ENCODE measurements at regions not wholly inside any gene's neighbourhood (a gene's known extent, or its start where the extent isn't known, plus 50 kb on each side); places are given as distances from the start of the nearest gene placed in this dataset.

- Histone ChIP-seq H3K9me3 (ENCODE audit: insufficient read depth, low read length) (no peaks in the 10 kb centered on the region), H3K4me3 (ENCODE audit: insufficient read depth, low read length, poor library complexity, severe bottlenecking) (no peak overlapping the region), H4K20me1 (ENCODE audit: low read depth, low read length) (no peaks in the 10 kb centered on the region), H3F3A (ENCODE audit: insufficient read depth) (no peaks in the 10 kb centered on the region), H3K27me3 (ENCODE audit: low read length) (no peaks in the 10 kb centered on the region), H3K27ac (ENCODE audit: low read depth, low read length) (no peak overlapping the region), H3K79me2 (ENCODE audit: insufficient read depth, low read length) (no peaks in the 10 kb centered on the region), H3K4me2 (ENCODE audit: low read depth, low read length, poor library complexity, severe bottlenecking) (no peak overlapping the region), H3K9me2 (replicated peaks; ENCODE audit: insufficient read depth, low read length) (no peaks in the 10 kb centered on the region), H3K9ac (ENCODE audit: low read length) (no peak overlapping the region), H3K36me3 (ENCODE audit: low read length) (no peaks in the 10 kb centered on the region), H2AFZ (ENCODE audit: low read depth, low read length, severe bottlenecking) (no peak overlapping the region)
- TF ChIP-seq CTCF (IDR thresholded peaks at IDR 0.05; ENCODE audit: insufficient read depth, low read length, poor library complexity, severe bottlenecking) (no peak), EZH2phosphoT487 (conservative IDR thresholded peaks at IDR 0.05; ENCODE audit: low read length) (no peak)
These were observed 310.6 kb upstream of the PTBP2 start for GRCh38 chr1:96411006-96411405.

- no peaks in the 10 kb centered on the region for H3K79me2 ChIP-seq (ENCODE audit: insufficient read depth, low read length)
- TF ChIP-seq EZH2phosphoT487 (conservative IDR thresholded peaks at IDR 0.05; ENCODE audit: low read length), result no peak
- no peak for TF ChIP-seq CTCF (IDR thresholded peaks at IDR 0.05; ENCODE audit: insufficient read depth, low read length, poor library complexity, severe bottlenecking)
- no peaks in the 10 kb centered on the region for H3F3A ChIP-seq (ENCODE audit: insufficient read depth)
- no peaks in the 10 kb centered on the region for H4K20me1 ChIP-seq (ENCODE audit: low read depth, low read length)
- no peak overlapping the region for H3K27ac ChIP-seq (ENCODE audit: low read depth, low read length)
- H3K4me3 ChIP-seq (ENCODE audit: insufficient read depth, low read length, poor library complexity, severe bottlenecking), result no peak overlapping the region
- no peak overlapping the region for H2AFZ ChIP-seq (ENCODE audit: low read depth, low read length, severe bottlenecking)
- no peak overlapping the region for H3K9ac ChIP-seq (ENCODE audit: low read length)
- no peaks in the 10 kb centered on the region for H3K36me3 ChIP-seq (ENCODE audit: low read length)
- no peak overlapping the region for H3K4me2 ChIP-seq (ENCODE audit: low read depth, low read length, poor library complexity, severe bottlenecking)
- H3K9me3 ChIP-seq (ENCODE audit: insufficient read depth, low read length), result no peaks in the 10 kb centered on the region
- no peaks in the 10 kb centered on the region for H3K9me2 ChIP-seq (replicated peaks; ENCODE audit: insufficient read depth, low read length)
- H3K27me3 ChIP-seq (ENCODE audit: low read length), result no peaks in the 10 kb centered on the region
These were observed 307.0 kb upstream of the PTBP2 start for GRCh38 chr1:96414598-96414997.

GRCh38 chr1:96416111-96416595 lies 305.4 kb upstream of the PTBP2 start:
- Histone ChIP-seq H3K4me2 (ENCODE audit: low read depth, low read length, poor library complexity, severe bottlenecking) (no peak overlapping the region), H3K4me3 (ENCODE audit: insufficient read depth, low read length, poor library complexity, severe bottlenecking) (no peak overlapping the region)

More at GRCh38 chr1:96416111-96416595, 305.4 kb upstream of the PTBP2 start:
- no peak for TF ChIP-seq EZH2phosphoT487 (conservative IDR thresholded peaks at IDR 0.05; ENCODE audit: low read length)
- TF ChIP-seq CTCF (IDR thresholded peaks at IDR 0.05; ENCODE audit: insufficient read depth, low read length, poor library complexity, severe bottlenecking), result no peak
- Histone ChIP-seq H3K27me3 (ENCODE audit: low read length) (no peaks in the 10 kb centered on the region), H3K9ac (ENCODE audit: low read length) (no peak overlapping the region), H3K9me2 (replicated peaks; ENCODE audit: insufficient read depth, low read length) (no peaks in the 10 kb centered on the region), H3K79me2 (ENCODE audit: insufficient read depth, low read length) (no peaks in the 10 kb centered on the region), H3K9me3 (ENCODE audit: insufficient read depth, low read length) (no peaks in the 10 kb centered on the region), H4K20me1 (ENCODE audit: low read depth, low read length) (no peaks in the 10 kb centered on the region), H2AFZ (ENCODE audit: low read depth, low read length, severe bottlenecking) (no peak overlapping the region), H3K36me3 (ENCODE audit: low read length) (no peaks in the 10 kb centered on the region), H3K27ac (ENCODE audit: low read depth, low read length) (no peak overlapping the region), H3F3A (ENCODE audit: insufficient read depth) (no peaks in the 10 kb centered on the region)
